ENCODE measurements at regions not wholly inside any gene's neighbourhood (a gene's known extent, or its start where the extent isn't known, plus 50 kb on each side); places are given as distances from the start of the nearest gene placed in this dataset.

GRCh38 chr1:194322751-194323150 lies 1136.3 kb upstream of the B3GALT2 start:
- DNase-seq: no peak
- no peak overlapping the region for H3K4me3 ChIP-seq (ENCODE audit: low read length)
- H3K27me3 ChIP-seq (ENCODE audit: control insufficient read depth, insufficient read depth, low read length, poor library complexity, severe bottlenecking): no peaks in the 10 kb centered on the region
- 87 to 100% methylated on average over 2 to 3 of the region's 4 CpGs for WGBS, 2 experiments (ENCODE audit: insufficient coverage in 1 of 2, insufficient read length in 1 of 2)
- no peaks in the 10 kb centered on the region for H3K27me3 Mint-ChIP-seq (ENCODE audit: insufficient read depth)
- H3K9me3 Mint-ChIP-seq: no peaks in the 10 kb centered on the region
- no peak overlapping the region for H3K27ac Mint-ChIP-seq
- H3K4me3 Mint-ChIP-seq: no peak overlapping the region
- no peak for TF ChIP-seq CTCF (conservative IDR thresholded peaks at IDR 0.05)
- H3K4me1 Mint-ChIP-seq: no peaks in the 10 kb centered on the region
- no peaks in the 10 kb centered on the region for H3K4me1 ChIP-seq (ENCODE audit: control insufficient read depth, insufficient read depth, low read length)
- H3K36me3 Mint-ChIP-seq (ENCODE audit: low read depth): no peaks in the 10 kb centered on the region
- H3K27ac ChIP-seq (ENCODE audit: low read depth, low read length): no peak overlapping the region
- no peaks in the 10 kb centered on the region for H3K36me3 ChIP-seq (ENCODE audit: control insufficient read depth, insufficient read depth, low read length)
- no peaks in the 10 kb centered on the region for H3K9me3 ChIP-seq (ENCODE audit: control insufficient read depth, low read length)
- H3K9ac ChIP-seq (ENCODE audit: extremely low read depth, low read length, poor library complexity, severe bottlenecking): no peak overlapping the region

GRCh38 chr1:194318790-194319280 lies 1132.4 kb upstream of the B3GALT2 start:
- H3K9me3 ChIP-seq (ENCODE audit: control insufficient read depth, low read length): no peaks in the 10 kb centered on the region
- Mint-ChIP-seq H3K27ac (no peak overlapping the region), H3K36me3 (ENCODE audit: low read depth) (no peaks in the 10 kb centered on the region), H3K27me3 (ENCODE audit: insufficient read depth) (no peaks in the 10 kb centered on the region), H3K9me3 (no peaks in the 10 kb centered on the region), H3K4me1 (no peaks in the 10 kb centered on the region), H3K4me3 (no peak overlapping the region)
- H3K36me3 ChIP-seq (ENCODE audit: control insufficient read depth, insufficient read depth, low read length): no peaks in the 10 kb centered on the region
- H3K27ac ChIP-seq (ENCODE audit: low read depth, low read length): no peak overlapping the region
- no peaks in the 10 kb centered on the region for H3K27me3 ChIP-seq (ENCODE audit: control insufficient read depth, insufficient read depth, low read length, poor library complexity, severe bottlenecking)
- H3K4me3 ChIP-seq (ENCODE audit: low read length): no peak overlapping the region
- 90 to 100% methylated on average over 1 of the region's 1 CpG for WGBS, 2 experiments (ENCODE audit: insufficient coverage in 1 of 2, insufficient read length in 1 of 2)
- DNase-seq: no peak
- H3K9ac ChIP-seq (ENCODE audit: extremely low read depth, low read length, poor library complexity, severe bottlenecking): no peak overlapping the region
- no peak for TF ChIP-seq CTCF (conservative IDR thresholded peaks at IDR 0.05)
- no peaks in the 10 kb centered on the region for H3K4me1 ChIP-seq (ENCODE audit: control insufficient read depth, insufficient read depth, low read length)

GRCh38 chr1:194309697-194310096 lies 1123.3 kb upstream of the B3GALT2 start:
- H3K4me3 ChIP-seq (ENCODE audit: low read length): no peak overlapping the region
- H3K27ac ChIP-seq (ENCODE audit: low read depth, low read length): no peak overlapping the region
- H3K36me3 ChIP-seq (ENCODE audit: control insufficient read depth, insufficient read depth, low read length): no peaks in the 10 kb centered on the region
- no peak overlapping the region for H3K9ac ChIP-seq (ENCODE audit: extremely low read depth, low read length, poor library complexity, severe bottlenecking)
- WGBS, 2 experiments (ENCODE audit: insufficient coverage in 1 of 2, insufficient read length in 1 of 2): 92 to 94% methylated on average over 2 of the region's 2 CpGs
- no peak for TF ChIP-seq CTCF (conservative IDR thresholded peaks at IDR 0.05)
- H3K27me3 ChIP-seq (ENCODE audit: control insufficient read depth, insufficient read depth, low read length, poor library complexity, severe bottlenecking): no peaks in the 10 kb centered on the region
- Mint-ChIP-seq H3K9me3 (no peaks in the 10 kb centered on the region), H3K4me1 (no peaks in the 10 kb centered on the region), H3K27me3 (ENCODE audit: insufficient read depth) (no peaks in the 10 kb centered on the region), H3K4me3 (no peak overlapping the region), H3K36me3 (ENCODE audit: low read depth) (no peaks in the 10 kb centered on the region), H3K27ac (no peak overlapping the region)
- H3K9me3 ChIP-seq (ENCODE audit: control insufficient read depth, low read length): no peaks in the 10 kb centered on the region
- DNase-seq: no peak
- no peaks in the 10 kb centered on the region for H3K4me1 ChIP-seq (ENCODE audit: control insufficient read depth, insufficient read depth, low read length)
